BE2C (cell line): ENCODE measurements at regions not wholly inside any gene's neighbourhood (a gene's known extent, or its start where the extent isn't known, plus 50 kb on each side); places are given as distances from the start of the nearest gene placed in this dataset.

Experiments used
- DNase-seq: peaks from one replicate; pipeline ENCODE4 v3.0.0-alpha.2; 2020
- H3K27me3 ChIP-seq: fragments of 250-450 bp; sonication (Bioruptor Pico); 2 replicates; pipeline ENCODE4 v1.5.1; 2020; ENCODE audit warnings: mild to moderate bottlenecking
- H3K36me3 ChIP-seq: fragments of 250-450 bp; sonication (Bioruptor Pico); 2 replicates; pipeline ENCODE4 v1.5.1; 2020; ENCODE audit warnings: mild to moderate bottlenecking
- H3K4me1 ChIP-seq: fragments of 250-450 bp; sonication (Bioruptor Pico); 2 replicates; pipeline ENCODE4 v1.5.1; 2020
- H3K4me3 ChIP-seq: 2 replicates; pipeline ENCODE4 v1.5.1; 2011; ENCODE audit warnings: low read depth, low read length
- H3K9me3 ChIP-seq: fragments of 250-450 bp; sonication (Bioruptor Pico); 2 replicates; pipeline ENCODE4 v1.5.1; 2020
- TF ChIP-seq, protein P1 (sequence below): IDR thresholded peaks from 2 replicates; pipeline ENCODE4 v1.5.1; 2012; ENCODE audit warnings: mild to moderate bottlenecking, low read depth, low read length

DNA sequence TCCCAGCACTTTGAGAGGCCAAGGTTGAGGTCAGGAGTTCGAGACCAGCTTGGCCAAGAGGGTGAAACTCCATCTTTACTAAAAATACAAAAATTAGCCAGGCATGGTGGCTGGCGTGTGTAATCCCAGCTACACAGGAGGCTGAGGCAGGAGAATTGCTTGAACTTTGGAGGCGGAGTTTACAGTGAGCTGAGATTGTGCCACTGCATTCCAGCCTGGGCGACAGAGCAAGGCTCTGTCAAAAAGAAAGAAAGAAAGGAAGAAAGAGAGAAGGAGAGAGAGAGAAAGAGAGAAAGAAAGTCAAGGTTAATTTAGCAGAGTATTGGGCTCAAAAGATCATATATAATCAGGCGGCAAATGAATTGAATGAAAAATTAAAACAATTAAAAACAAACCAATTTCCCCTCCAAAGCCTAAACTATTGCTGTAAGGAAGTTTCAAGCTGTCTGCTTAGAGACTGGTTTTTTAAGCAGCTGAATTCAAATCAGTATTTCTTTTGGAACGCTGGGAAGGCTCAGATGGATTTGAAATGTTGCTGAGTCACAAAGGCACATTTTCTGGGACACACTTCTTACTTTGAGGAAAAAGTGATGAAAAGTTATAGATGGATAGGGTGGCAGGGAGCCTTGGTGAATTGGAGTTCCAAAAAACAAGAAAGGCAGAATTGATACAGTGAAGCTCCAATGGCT lies 81.3 kb upstream of the BHLHE40 start:
- Histone ChIP-seq H3K27me3 (no peaks in the 10 kb centered on the region), H3K4me1 (no peaks in the 10 kb centered on the region), H3K4me3 (no peak overlapping the region), H3K9me3 (no peaks in the 10 kb centered on the region), H3K36me3 (no peaks in the 10 kb centered on the region)
- no peak for DNase-seq
- TF ChIP-seq, protein P1, sequence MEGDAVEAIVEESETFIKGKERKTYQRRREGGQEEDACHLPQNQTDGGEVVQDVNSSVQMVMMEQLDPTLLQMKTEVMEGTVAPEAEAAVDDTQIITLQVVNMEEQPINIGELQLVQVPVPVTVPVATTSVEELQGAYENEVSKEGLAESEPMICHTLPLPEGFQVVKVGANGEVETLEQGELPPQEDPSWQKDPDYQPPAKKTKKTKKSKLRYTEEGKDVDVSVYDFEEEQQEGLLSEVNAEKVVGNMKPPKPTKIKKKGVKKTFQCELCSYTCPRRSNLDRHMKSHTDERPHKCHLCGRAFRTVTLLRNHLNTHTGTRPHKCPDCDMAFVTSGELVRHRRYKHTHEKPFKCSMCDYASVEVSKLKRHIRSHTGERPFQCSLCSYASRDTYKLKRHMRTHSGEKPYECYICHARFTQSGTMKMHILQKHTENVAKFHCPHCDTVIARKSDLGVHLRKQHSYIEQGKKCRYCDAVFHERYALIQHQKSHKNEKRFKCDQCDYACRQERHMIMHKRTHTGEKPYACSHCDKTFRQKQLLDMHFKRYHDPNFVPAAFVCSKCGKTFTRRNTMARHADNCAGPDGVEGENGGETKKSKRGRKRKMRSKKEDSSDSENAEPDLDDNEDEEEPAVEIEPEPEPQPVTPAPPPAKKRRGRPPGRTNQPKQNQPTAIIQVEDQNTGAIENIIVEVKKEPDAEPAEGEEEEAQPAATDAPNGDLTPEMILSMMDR: no peak

DNA sequence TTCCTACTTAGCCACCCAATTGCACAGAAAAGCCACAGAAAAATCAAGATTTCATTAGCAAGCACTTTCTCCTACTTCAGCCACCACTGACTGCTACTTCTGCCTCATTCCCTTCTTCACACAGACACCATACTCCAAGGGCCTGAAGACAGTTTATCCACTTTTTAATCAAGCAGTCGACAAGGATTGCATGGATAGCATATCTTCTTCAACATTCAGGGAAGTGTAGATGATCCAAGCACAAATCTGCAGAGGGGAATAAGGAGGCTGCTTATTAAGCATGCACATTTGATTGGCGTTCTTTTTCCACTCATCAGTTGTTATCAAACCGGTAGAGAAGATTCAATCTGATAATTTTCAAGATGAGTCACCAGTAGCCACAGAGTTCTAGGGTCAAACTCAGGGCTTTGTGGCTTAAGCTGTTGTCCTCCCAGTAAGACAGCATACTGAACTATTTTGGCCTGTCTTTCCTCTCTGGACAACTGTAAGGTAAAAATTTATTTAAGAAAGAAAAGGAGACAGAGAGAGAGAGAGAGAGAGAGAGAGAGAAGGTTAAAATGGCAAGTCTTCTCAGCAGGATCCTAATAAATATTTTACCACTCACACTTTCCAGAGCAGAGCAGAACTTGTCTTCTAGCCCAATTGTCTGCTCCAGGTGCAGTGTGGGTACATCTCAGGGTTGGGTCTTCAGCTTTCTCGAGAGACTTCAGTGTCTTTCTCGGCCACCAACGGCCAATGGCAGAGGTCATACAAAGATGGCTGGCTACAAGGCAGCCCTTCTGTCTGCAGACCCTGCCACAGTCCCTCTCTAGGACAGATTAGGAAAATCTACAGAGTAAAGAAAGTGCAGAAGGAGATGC lies 80.6 kb upstream of the BHLHE40 start:
- Histone ChIP-seq H3K4me3 (no peak overlapping the region), H3K9me3 (no peaks in the 10 kb centered on the region), H3K27me3 (no peaks in the 10 kb centered on the region), H3K4me1 (no peaks in the 10 kb centered on the region), H3K36me3 (no peaks in the 10 kb centered on the region)
- TF ChIP-seq, protein P1: no peak
- no peak for DNase-seq

DNA sequence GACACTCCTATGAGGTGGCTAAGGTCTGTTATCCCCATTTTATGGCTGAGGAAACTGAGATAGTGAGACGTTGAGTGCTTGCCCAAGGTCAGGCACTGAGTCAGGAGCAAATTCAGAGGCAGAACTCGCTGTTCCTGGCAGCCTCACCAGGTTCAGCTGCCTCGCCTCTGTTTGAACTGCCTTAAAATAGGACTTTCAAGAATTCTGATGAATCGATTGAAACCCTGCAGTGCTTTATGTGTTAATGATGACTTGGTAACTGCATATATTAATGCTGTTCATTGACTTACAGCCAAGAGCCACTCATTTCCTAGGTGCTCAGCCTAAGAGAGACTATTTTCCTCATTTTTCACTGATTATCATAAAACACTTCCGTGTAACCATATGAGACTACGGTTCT lies 79.5 kb upstream of the BHLHE40 start:
- Histone ChIP-seq H3K4me1 (no peaks in the 10 kb centered on the region), H3K27me3 (no peaks in the 10 kb centered on the region), H3K9me3 (no peaks in the 10 kb centered on the region), H3K36me3 (no peaks in the 10 kb centered on the region), H3K4me3 (no peak overlapping the region)
- TF ChIP-seq, protein P1: no peak
- DNase-seq: no peak

DNA sequence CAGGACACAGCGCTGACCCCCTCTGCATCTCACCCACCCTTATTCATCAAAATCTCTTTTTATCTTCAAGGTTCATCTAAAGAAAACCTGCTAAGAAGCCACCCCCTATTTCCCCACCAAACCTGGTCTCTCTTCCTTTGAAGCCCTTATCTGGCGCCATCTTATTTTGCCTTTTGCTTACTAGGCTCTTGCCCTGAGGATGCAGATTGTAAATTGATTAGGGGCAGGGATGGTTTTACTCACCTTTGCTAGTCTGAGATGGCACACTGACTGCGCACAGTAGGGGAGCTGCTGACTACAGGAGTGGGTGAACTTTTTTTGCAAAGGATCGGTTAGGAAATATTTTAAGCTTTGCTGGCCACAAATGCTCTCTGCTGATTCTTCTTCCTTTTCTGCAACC lies 78.9 kb upstream of the BHLHE40 start:
- no peaks in the 10 kb centered on the region for H3K36me3 ChIP-seq
- no peaks in the 10 kb centered on the region for H3K4me1 ChIP-seq

DNA sequence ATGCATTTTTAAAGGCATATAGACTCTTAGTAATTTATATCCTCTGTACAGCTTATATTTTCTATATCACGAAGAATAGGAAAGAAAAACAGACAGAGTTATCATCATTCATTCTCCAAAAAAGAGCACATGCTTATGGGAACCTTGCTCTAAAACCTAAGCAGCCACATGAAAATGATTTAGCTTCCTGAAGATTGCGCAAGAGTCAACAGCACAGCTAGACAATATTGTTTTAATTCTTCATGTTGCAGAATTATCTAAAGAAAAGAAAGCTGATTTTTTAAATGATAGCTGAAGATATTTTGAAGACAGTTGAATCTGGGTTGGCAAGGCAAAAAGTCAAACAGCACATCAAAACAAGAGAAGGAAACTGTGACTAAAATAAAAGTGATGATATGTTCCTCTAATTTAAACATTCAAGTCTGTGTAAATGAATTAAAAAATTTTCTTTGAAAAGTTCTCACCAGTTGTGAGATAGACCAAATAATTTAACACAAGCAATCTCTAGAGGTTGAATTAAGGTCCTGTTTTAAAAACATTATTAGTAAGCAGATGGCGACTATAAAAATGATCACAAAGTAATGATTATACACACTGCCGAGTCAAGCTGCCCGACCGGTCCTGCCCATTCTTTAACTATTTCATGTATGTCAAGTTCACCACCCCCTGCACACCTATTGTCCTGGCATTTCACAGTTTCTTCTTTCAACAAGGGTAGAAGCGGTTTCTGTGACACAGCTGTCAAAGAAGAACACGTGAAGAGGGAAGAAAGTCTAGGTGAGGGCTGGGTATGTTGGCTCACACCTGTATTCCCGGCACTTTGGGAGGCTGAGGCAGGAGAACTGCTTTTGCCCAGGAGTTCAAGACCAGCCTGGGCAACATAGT lies 74.2 kb upstream of the BHLHE40 start:
- Histone ChIP-seq H3K4me1 (no peaks in the 10 kb centered on the region), H3K4me3 (no peak overlapping the region), H3K9me3 (no peaks in the 10 kb centered on the region), H3K36me3 (no peaks in the 10 kb centered on the region), H3K27me3 (no peaks in the 10 kb centered on the region)
- DNase-seq: no peak
- TF ChIP-seq, protein P1: no peak

More for the DNA sequence above, 78.9 kb upstream of the BHLHE40 start:
- no peak for DNase-seq
- H3K9me3 ChIP-seq: no peaks in the 10 kb centered on the region
- no peak overlapping the region for H3K4me3 ChIP-seq
- no peaks in the 10 kb centered on the region for H3K27me3 ChIP-seq
- TF ChIP-seq, protein P1: no peak
